PC-9 (cell line): ENCODE measurements at regions not wholly inside any gene's neighbourhood (a gene's known extent, or its start where the extent isn't known, plus 50 kb on each side); places are given as distances from the start of the nearest gene placed in this dataset.

Source experiments
- BruUV-seq: library from RNA; stranded (reverse); fragments of 400-500 nt; replicated peaks from 2 replicates; lab custom pipeline; 2021; lab: Mats Ljungman, UMichigan
- CTCF ChIA-PET: fragments of 300-600 bp; sonication (Branson Sonifier 250); formaldehyde crosslinking; loops from one replicate; lab custom pipeline; 2022; ENCODE audit warnings: antibody characterized with exemption; lab: Charles Lee
- POLR2A ChIA-PET: fragments of 300-600 bp; sonication (Branson Sonifier 250); formaldehyde crosslinking; loops from one replicate; lab custom pipeline; 2022; ENCODE audit warnings: antibody characterized with exemption; ENCODE audit not compliant: unreplicated experiment; lab: Charles Lee
- DNase-seq, 2 experiments: peaks; one replicate each; pipeline versions ENCODE4 v3.0.0 to v3.0.0-alpha.2; 2015 to 2022; ENCODE audit warnings: mixed read lengths in 1 of 2
- H2AFZ ChIP-seq: fragments of 200-600 bp; sonication (generic); 2 replicates; pipeline ENCODE4 v1.8.1; 2017; ENCODE audit warnings: antibody characterized with exemption
- H3F3A ChIP-seq: fragments of 200-600 bp; sonication (generic); 2 replicates; pipeline ENCODE4 v1.8.1; 2017; ENCODE audit warnings: antibody characterized with exemption, mild to moderate bottlenecking, low read depth; ENCODE audit not compliant: insufficient read depth
- H3K27ac ChIP-seq: fragments of 200-600 bp; sonication (generic); 2 replicates; pipeline ENCODE4 v1.6.1; 2016; ENCODE audit warnings: mixed run types
- H3K27me3 ChIP-seq: fragments of 200-600 bp; sonication (generic); 2 replicates; pipeline ENCODE4 v1.6.1; 2016; ENCODE audit warnings: low read depth, mixed run types; ENCODE audit not compliant: insufficient read depth
- H3K36me3 ChIP-seq: fragments of 200-600 bp; sonication (generic); 2 replicates; pipeline ENCODE4 v1.6.1; 2016; ENCODE audit warnings: low read depth, mixed run types
- H3K4me1 ChIP-seq: fragments of 200-600 bp; sonication (generic); replicated peaks from 2 replicates; pipeline ENCODE4 v1.6.1; 2016; ENCODE audit warnings: mixed run types; ENCODE audit not compliant: insufficient read depth
- H3K4me2 ChIP-seq: fragments of 200-600 bp; sonication (generic); 2 replicates; pipeline ENCODE4 v1.6.1; 2017; ENCODE audit warnings: mixed run types
- H3K4me3 ChIP-seq: fragments of 200-600 bp; sonication (generic); 2 replicates; pipeline ENCODE4 v1.6.1; 2016; ENCODE audit warnings: mixed run types
- H3K79me2 ChIP-seq: fragments of 200-600 bp; sonication (generic); 2 replicates; pipeline ENCODE4 v1.6.1; 2017; ENCODE audit warnings: low read depth, mixed run types
- H3K9me2 ChIP-seq: fragments of 200-600 bp; sonication (generic); 2 replicates; pipeline ENCODE4 v1.8.1; 2017; ENCODE audit warnings: mild to moderate bottlenecking; ENCODE audit not compliant: insufficient read depth
- H3K9me3 ChIP-seq: fragments of 200-600 bp; sonication (generic); 2 replicates; pipeline ENCODE4 v1.8.1; 2016; ENCODE audit warnings: low read depth; ENCODE audit not compliant: insufficient read depth
- H4K20me1 ChIP-seq: fragments of 200-600 bp; sonication (generic); 2 replicates; pipeline ENCODE4 v1.8.1; 2017; ENCODE audit not compliant: insufficient read depth
- CTCF ChIP-seq: fragments of 200-600 bp; sonication (generic); conservative IDR thresholded peaks from 2 replicates; pipeline ENCODE4 v1.6.1; 2017; ENCODE audit warnings: mixed run types, antibody characterized with exemption, mild to moderate bottlenecking, moderate library complexity
- EZH2 ChIP-seq: fragments of 200-600 bp; sonication (generic); IDR thresholded peaks from 2 replicates; pipeline ENCODE4 v1.8.0; 2017; ENCODE audit warnings: antibody characterized with exemption, low read depth
- intact Hi-C: fragments of 100-400 bp; cut with micrococcal nuclease; formaldehyde crosslinking; loops from one replicate; pipeline ENCODE4 v1.10.0; 2022; ENCODE audit not compliant: unreplicated experiment

- TF ChIP-seq EZH2, result no peak
- TF ChIP-seq CTCF, result no peak
- Histone ChIP-seq H3K36me3 (no peaks in the 10 kb centered on the region), H4K20me1 (no peaks in the 10 kb centered on the region), H3K27ac (no peak overlapping the region), H3K27me3 (no peaks in the 10 kb centered on the region), H3K4me2 (no peak overlapping the region), H3K4me1 (no peaks in the 10 kb centered on the region), H3K4me3 (no peak overlapping the region), H2AFZ (no peak overlapping the region), H3F3A (no peaks in the 10 kb centered on the region), H3K9me2 (no peaks in the 10 kb centered on the region), H3K79me2 (no peaks in the 10 kb centered on the region), H3K9me3 (no peaks in the 10 kb centered on the region; the same call in 1 of the 2 replicates)
- intact Hi-C loops, result no loop called here
- POLR2A ChIA-PET, result interaction anchor here (0.7 kb wide), 1 partner anchor 931 kb away, joined by 4 read pairs; no protein-coding TSS in a partner anchor
- BruUV-seq, result no TSS peak
- DNase-seq, result no peak
- CTCF ChIA-PET, result no interaction called here
These were observed 141.8 kb downstream of the POLR1F start for GRCh38 chr7:19567011-19567410.

GRCh38 chr7:19565602-19566001, 143.2 kb downstream of the POLR1F start:
- Histone ChIP-seq H3K9me2 (no peaks in the 10 kb centered on the region), H2AFZ (no peak overlapping the region), H3F3A (no peaks in the 10 kb centered on the region), H3K27me3 (no peaks in the 10 kb centered on the region), H3K36me3 (no peaks in the 10 kb centered on the region), H3K4me3 (no peak overlapping the region), H3K4me2 (no peak overlapping the region), H3K79me2 (no peaks in the 10 kb centered on the region), H3K27ac (no peak overlapping the region), H4K20me1 (no peaks in the 10 kb centered on the region), H3K9me3 (no peaks in the 10 kb centered on the region), H3K4me1 (no peaks in the 10 kb centered on the region)
- CTCF ChIA-PET, result no interaction called here
- intact Hi-C loops, result no loop called here
- TF ChIP-seq CTCF, result no peak
- TF ChIP-seq EZH2, result no peak
- DNase-seq, result no peak
- BruUV-seq, result no TSS peak
- POLR2A ChIA-PET, result no interaction called here

GRCh38 chr7:19561121-19561805, 147.6 kb downstream of the POLR1F start:
- no TSS peak for BruUV-seq
- DNase-seq, result no peak
- H3K4me1 ChIP-seq, result no peaks in the 10 kb centered on the region
- no peak for TF ChIP-seq EZH2
- TF ChIP-seq CTCF, result no peak
- intact Hi-C loops, result no loop called here
- no peaks in the 10 kb centered on the region for H3K79me2 ChIP-seq
- H4K20me1 ChIP-seq, result no peaks in the 10 kb centered on the region
- H3K36me3 ChIP-seq, result no peaks in the 10 kb centered on the region
- no peaks in the 10 kb centered on the region for H3F3A ChIP-seq
- no peak overlapping the region for H2AFZ ChIP-seq
- no peaks in the 10 kb centered on the region for H3K27me3 ChIP-seq
- no peaks in the 10 kb centered on the region for H3K9me3 ChIP-seq
- H3K4me3 ChIP-seq, result no peak overlapping the region
- H3K27ac ChIP-seq, result no peak overlapping the region
- POLR2A ChIA-PET, result no interaction called here
- no peaks in the 10 kb centered on the region; the same call in 1 of the 2 replicates for H3K9me2 ChIP-seq
- CTCF ChIA-PET, result no interaction called here
- no peak overlapping the region for H3K4me2 ChIP-seq
